ENCODE measurements at regions not wholly inside any gene's neighbourhood (a gene's known extent, or its start where the extent isn't known, plus 50 kb on each side); places are given as distances from the start of the nearest gene placed in this dataset.
"Not testable (repeated sequence)": the region's sequence is repeated elsewhere in the genome, so short reads cannot be mapped to it uniquely, and the experiment has no call there.

DNA sequence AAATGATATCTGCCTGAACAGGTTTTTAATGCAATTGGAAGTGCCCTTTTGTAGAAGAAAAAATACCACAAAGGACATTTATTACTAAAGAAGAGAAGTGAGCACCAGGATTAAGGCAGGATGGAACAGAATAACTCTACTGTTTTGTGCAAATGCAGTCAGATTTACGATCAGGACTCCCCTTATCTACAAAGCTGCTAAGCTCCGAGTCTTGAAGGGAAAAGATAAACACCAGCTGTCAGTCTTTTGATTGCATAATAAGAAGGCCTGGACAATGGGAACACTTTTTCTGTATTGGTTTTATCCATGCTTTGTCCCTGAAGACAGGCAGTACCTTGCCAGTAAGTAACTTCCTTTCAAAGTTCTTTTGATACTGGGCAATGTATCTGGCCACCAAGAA lies 797.9 kb upstream of the SLC35B3 start:
- Histone ChIP-seq H3K4me3 (ENCODE audit: low read length in 2 of 2) (no peak overlapping the region), H3K27me3 (ENCODE audit: control insufficient read depth in 1 of 2, insufficient read depth in 2 of 2, low read length in 2 of 2) (no peaks in the 10 kb centered on the region)

GRCh38 chr6:9225441-9225871 lies 790.1 kb upstream of the SLC35B3 start:
- H3K36me3 ChIP-seq (ENCODE audit: control insufficient read depth in 2 of 2, insufficient read depth in 2 of 2, low read length in 2 of 2), result no peaks in the 10 kb centered on the region
- H3K4me3 ChIP-seq (ENCODE audit: low read length in 2 of 2), result no peak overlapping the region
- no peaks in the 10 kb centered on the region for H3K4me1 ChIP-seq (ENCODE audit: control insufficient read depth, insufficient read depth, low read length)
- H3K27ac ChIP-seq (ENCODE audit: low read length), result no peak overlapping the region
- H3K9ac ChIP-seq (ENCODE audit: low read length in 2 of 2), result no peak overlapping the region
- no peaks in the 10 kb centered on the region for H3K9me3 ChIP-seq (ENCODE audit: control insufficient read depth in 2 of 2, low read length in 2 of 2)
- no peaks in the 10 kb centered on the region for H3K27me3 ChIP-seq (ENCODE audit: control insufficient read depth in 1 of 2, insufficient read depth in 2 of 2, low read length in 2 of 2)

More for the DNA sequence above, 797.9 kb upstream of the SLC35B3 start:
- Histone ChIP-seq H3K27ac (ENCODE audit: low read length) (no peak overlapping the region), H3K36me3 (ENCODE audit: control insufficient read depth in 2 of 2, insufficient read depth in 2 of 2, low read length in 2 of 2) (no peaks in the 10 kb centered on the region), H3K9ac (ENCODE audit: low read length in 2 of 2) (no peak overlapping the region), H3K9me3 (ENCODE audit: control insufficient read depth in 2 of 2, low read length in 2 of 2) (peaks cover 0 to 3% of the 10 kb centered on the region in 2 donors), H3K4me1 (ENCODE audit: control insufficient read depth, insufficient read depth, low read length) (no peaks in the 10 kb centered on the region)

GRCh38 chr6:9224539-9224938 lies 789.2 kb upstream of the SLC35B3 start:
- Histone ChIP-seq H3K9ac (ENCODE audit: low read length in 2 of 2) (no peak overlapping the region), H3K27me3 (ENCODE audit: control insufficient read depth in 1 of 2, insufficient read depth in 2 of 2, low read length in 2 of 2) (no peaks in the 10 kb centered on the region), H3K4me3 (ENCODE audit: low read length in 2 of 2) (no peak overlapping the region), H3K36me3 (ENCODE audit: control insufficient read depth in 2 of 2, insufficient read depth in 2 of 2, low read length in 2 of 2) (no peaks in the 10 kb centered on the region), H3K27ac (ENCODE audit: low read length) (no peak overlapping the region), H3K9me3 (ENCODE audit: control insufficient read depth in 2 of 2, low read length in 2 of 2) (no peaks in the 10 kb centered on the region), H3K4me1 (ENCODE audit: control insufficient read depth, insufficient read depth, low read length) (no peaks in the 10 kb centered on the region)

GRCh38 chr6:9213717-9214116 lies 778.4 kb upstream of the SLC35B3 start:
- H3K9ac ChIP-seq (ENCODE audit: low read length in 2 of 2); H3K4me3 ChIP-seq (ENCODE audit: low read length in 2 of 2); H3K9me3 ChIP-seq (ENCODE audit: control insufficient read depth in 2 of 2, low read length in 2 of 2); H3K36me3 ChIP-seq (ENCODE audit: control insufficient read depth in 2 of 2, insufficient read depth in 2 of 2, low read length in 2 of 2); H3K4me1 ChIP-seq (ENCODE audit: control insufficient read depth, insufficient read depth, low read length); H3K27ac ChIP-seq (ENCODE audit: low read length); H3K27me3 ChIP-seq (ENCODE audit: control insufficient read depth in 1 of 2, insufficient read depth in 2 of 2, low read length in 2 of 2): not testable (repeated sequence)

GRCh38 chr6:9208966-9209365 lies 773.6 kb upstream of the SLC35B3 start:
- H3K4me3 ChIP-seq (ENCODE audit: low read length in 2 of 2), result no peak overlapping the region
- H3K4me1 ChIP-seq (ENCODE audit: control insufficient read depth, insufficient read depth, low read length), result no peaks in the 10 kb centered on the region
- H3K9me3 ChIP-seq (ENCODE audit: control insufficient read depth in 2 of 2, low read length in 2 of 2), result no peaks in the 10 kb centered on the region
- no peak overlapping the region for H3K9ac ChIP-seq (ENCODE audit: low read length in 2 of 2)
- H3K27ac ChIP-seq (ENCODE audit: low read length), result no peak overlapping the region
- no peaks in the 10 kb centered on the region for H3K27me3 ChIP-seq (ENCODE audit: control insufficient read depth in 1 of 2, insufficient read depth in 2 of 2, low read length in 2 of 2)
- H3K36me3 ChIP-seq (ENCODE audit: control insufficient read depth in 2 of 2, insufficient read depth in 2 of 2, low read length in 2 of 2), result no peaks in the 10 kb centered on the region

- Histone ChIP-seq H3K27me3 (ENCODE audit: control insufficient read depth in 1 of 2, insufficient read depth in 2 of 2, low read length in 2 of 2) (no peaks in the 10 kb centered on the region), H3K4me1 (ENCODE audit: control insufficient read depth, insufficient read depth, low read length) (no peaks in the 10 kb centered on the region), H3K36me3 (ENCODE audit: control insufficient read depth in 2 of 2, insufficient read depth in 2 of 2, low read length in 2 of 2) (no peaks in the 10 kb centered on the region), H3K9me3 (ENCODE audit: control insufficient read depth in 2 of 2, low read length in 2 of 2) (no peaks in the 10 kb centered on the region), H3K9ac (ENCODE audit: low read length in 2 of 2) (no peak overlapping the region), H3K27ac (ENCODE audit: low read length) (no peak overlapping the region), H3K4me3 (ENCODE audit: low read length in 2 of 2) (no peak overlapping the region)
These were observed 770.3 kb upstream of the SLC35B3 start for GRCh38 chr6:9205645-9206044.

DNA sequence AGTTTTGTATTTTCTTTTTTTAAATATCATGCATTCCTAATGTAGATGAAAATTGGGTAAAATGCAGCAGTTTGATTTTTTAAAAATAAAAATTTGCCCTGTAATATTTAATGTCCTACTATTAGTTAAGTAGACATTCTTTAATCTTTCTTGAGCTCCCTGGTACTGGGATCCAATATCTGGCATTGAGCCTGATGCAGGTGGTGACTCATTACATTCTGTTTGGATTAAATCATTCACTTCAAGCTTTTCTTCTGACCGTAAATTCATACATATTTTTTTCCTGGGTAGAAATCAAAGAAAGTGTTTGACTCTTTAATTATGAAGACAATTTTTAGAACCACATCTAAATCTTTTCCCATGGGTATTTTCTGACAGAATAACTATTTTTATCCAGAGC lies 768.8 kb upstream of the SLC35B3 start:
- no peak overlapping the region for H3K4me3 ChIP-seq (ENCODE audit: low read length in 2 of 2)
- H3K9ac ChIP-seq (ENCODE audit: low read length in 2 of 2), result no peak overlapping the region
- H3K4me1 ChIP-seq (ENCODE audit: control insufficient read depth, insufficient read depth, low read length), result no peaks in the 10 kb centered on the region
- H3K27me3 ChIP-seq (ENCODE audit: control insufficient read depth in 1 of 2, insufficient read depth in 2 of 2, low read length in 2 of 2), result no peaks in the 10 kb centered on the region
- H3K27ac ChIP-seq (ENCODE audit: low read length), result no peak overlapping the region
- no peaks in the 10 kb centered on the region for H3K36me3 ChIP-seq (ENCODE audit: control insufficient read depth in 2 of 2, insufficient read depth in 2 of 2, low read length in 2 of 2)
- no peaks in the 10 kb centered on the region for H3K9me3 ChIP-seq (ENCODE audit: control insufficient read depth in 2 of 2, low read length in 2 of 2)

GRCh38 chr6:9200712-9201111 lies 765.4 kb upstream of the SLC35B3 start:
- H3K4me3 ChIP-seq (ENCODE audit: low read length in 2 of 2), result no peak overlapping the region
- H3K27ac ChIP-seq (ENCODE audit: low read length), result no peak overlapping the region
- no peaks in the 10 kb centered on the region for H3K36me3 ChIP-seq (ENCODE audit: control insufficient read depth in 2 of 2, insufficient read depth in 2 of 2, low read length in 2 of 2)
- no peaks in the 10 kb centered on the region for H3K27me3 ChIP-seq (ENCODE audit: control insufficient read depth in 1 of 2, insufficient read depth in 2 of 2, low read length in 2 of 2)
- no peaks in the 10 kb centered on the region for H3K4me1 ChIP-seq (ENCODE audit: control insufficient read depth, insufficient read depth, low read length)
- no peaks in the 10 kb centered on the region for H3K9me3 ChIP-seq (ENCODE audit: control insufficient read depth in 2 of 2, low read length in 2 of 2)
- H3K9ac ChIP-seq (ENCODE audit: low read length in 2 of 2), result no peak overlapping the region

DNA sequence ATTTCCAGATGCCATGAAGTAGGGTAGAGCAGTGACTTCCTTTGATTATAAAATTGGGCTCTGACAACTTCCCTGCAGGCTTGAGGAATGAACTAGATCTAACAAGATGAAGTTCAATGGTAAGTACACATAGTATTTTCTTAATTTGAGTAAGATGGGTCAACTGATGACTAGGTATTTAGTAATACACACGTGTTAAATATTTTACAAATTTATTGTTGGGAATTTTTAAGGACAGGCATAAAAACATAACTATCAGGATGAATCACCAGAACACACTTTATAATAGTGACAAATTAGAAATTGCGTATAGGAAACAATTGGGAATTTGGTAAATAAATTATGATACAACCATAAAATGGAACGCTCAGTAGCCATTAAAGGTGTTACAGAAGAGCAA lies 762.4 kb upstream of the SLC35B3 start:
- Histone ChIP-seq H3K27ac (ENCODE audit: low read length) (no peak overlapping the region), H3K36me3 (ENCODE audit: control insufficient read depth in 2 of 2, insufficient read depth in 2 of 2, low read length in 2 of 2) (no peaks in the 10 kb centered on the region), H3K4me1 (ENCODE audit: control insufficient read depth, insufficient read depth, low read length) (no peaks in the 10 kb centered on the region), H3K27me3 (ENCODE audit: control insufficient read depth in 1 of 2, insufficient read depth in 2 of 2, low read length in 2 of 2) (no peaks in the 10 kb centered on the region), H3K9ac (ENCODE audit: low read length in 2 of 2) (no peak overlapping the region), H3K9me3 (ENCODE audit: control insufficient read depth in 2 of 2, low read length in 2 of 2) (no peaks in the 10 kb centered on the region), H3K4me3 (ENCODE audit: low read length in 2 of 2) (no peak overlapping the region)

DNA sequence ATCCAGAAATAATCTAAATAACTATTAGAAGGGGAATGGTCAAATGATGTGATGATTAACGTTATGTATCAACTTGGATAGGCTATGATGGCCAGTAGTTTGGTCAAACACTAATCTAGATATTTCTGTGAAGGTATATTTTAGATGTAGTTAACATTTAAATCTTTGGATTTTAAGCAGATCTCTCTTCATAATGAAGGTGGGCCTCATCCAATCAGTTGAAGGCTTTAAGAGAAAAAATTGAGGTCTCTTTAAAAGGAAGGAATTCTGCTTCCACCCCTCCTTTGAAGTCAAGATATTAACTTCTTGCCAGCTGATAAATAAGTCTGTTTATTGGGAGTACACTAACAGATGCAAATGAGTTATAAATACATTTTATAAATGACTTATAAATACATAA lies 760.0 kb upstream of the SLC35B3 start:
- no peaks in the 10 kb centered on the region for H3K9me3 ChIP-seq (ENCODE audit: control insufficient read depth in 2 of 2, low read length in 2 of 2)
- H3K4me1 ChIP-seq (ENCODE audit: control insufficient read depth, insufficient read depth, low read length), result no peaks in the 10 kb centered on the region
- no peak overlapping the region for H3K9ac ChIP-seq (ENCODE audit: low read length in 2 of 2)
- no peaks in the 10 kb centered on the region for H3K36me3 ChIP-seq (ENCODE audit: control insufficient read depth in 2 of 2, insufficient read depth in 2 of 2, low read length in 2 of 2)
- no peaks in the 10 kb centered on the region for H3K27me3 ChIP-seq (ENCODE audit: control insufficient read depth in 1 of 2, insufficient read depth in 2 of 2, low read length in 2 of 2)
- H3K27ac ChIP-seq (ENCODE audit: low read length), result no peak overlapping the region
- no peak overlapping the region for H3K4me3 ChIP-seq (ENCODE audit: low read length in 2 of 2)

DNA sequence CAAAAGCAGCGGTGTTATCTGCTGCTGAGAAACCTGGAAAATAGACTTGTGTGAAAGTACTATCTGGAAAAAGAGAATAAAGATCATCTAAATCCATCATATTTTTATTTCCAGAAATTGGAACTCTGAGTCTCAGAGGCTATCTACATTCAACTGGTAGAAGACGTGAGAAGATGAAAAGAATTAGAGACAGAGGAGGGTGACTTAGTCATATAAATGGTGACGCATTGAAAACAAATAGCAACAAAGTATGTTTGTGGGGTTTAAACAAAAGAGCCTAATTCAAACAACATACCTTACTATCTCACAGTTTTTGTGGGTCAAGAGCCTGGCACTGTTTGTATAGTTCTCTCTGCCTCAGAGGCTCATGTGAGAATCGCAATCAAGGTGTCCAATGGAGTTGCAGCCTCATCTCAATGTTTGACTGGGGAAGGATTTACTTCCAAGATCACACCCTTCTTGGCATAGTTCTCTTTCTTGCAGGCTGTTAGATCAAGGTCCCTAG lies 757.1 kb upstream of the SLC35B3 start:
- Histone ChIP-seq H3K27me3 (ENCODE audit: control insufficient read depth in 1 of 2, insufficient read depth in 2 of 2, low read length in 2 of 2) (no peaks in the 10 kb centered on the region), H3K9ac (ENCODE audit: low read length in 2 of 2) (no peak overlapping the region), H3K4me1 (ENCODE audit: control insufficient read depth, insufficient read depth, low read length) (no peaks in the 10 kb centered on the region), H3K4me3 (ENCODE audit: low read length in 2 of 2) (no peak overlapping the region), H3K36me3 (ENCODE audit: control insufficient read depth in 2 of 2, insufficient read depth in 2 of 2, low read length in 2 of 2) (no peaks in the 10 kb centered on the region), H3K27ac (ENCODE audit: low read length) (no peak overlapping the region), H3K9me3 (ENCODE audit: control insufficient read depth in 2 of 2, low read length in 2 of 2) (no peaks in the 10 kb centered on the region)

Data from stomach smooth muscle (tissue), 2 donors.